ENCODE measurements at regions not wholly inside any gene's neighbourhood (a gene's known extent, or its start where the extent isn't known, plus 50 kb on each side); places are given as distances from the start of the nearest gene placed in this dataset.

- Histone ChIP-seq H2AFZ (ENCODE audit: low read length) (no peak overlapping the region), H3K79me2 (ENCODE audit: low read length) (no peaks in the 10 kb centered on the region), H4K20me1 (ENCODE audit: insufficient read depth, low read length) (no peaks in the 10 kb centered on the region), H3K9ac (ENCODE audit: low read length) (no peak overlapping the region), H3K4me3 (ENCODE audit: low read length) (no peak overlapping the region), H3F3A (ENCODE audit: insufficient read depth, low read length) (no peaks in the 10 kb centered on the region), H3K36me3 (replicated peaks; ENCODE audit: insufficient read depth, low read length) (no peaks in the 10 kb centered on the region), H3K4me1 (ENCODE audit: low read length) (no peaks in the 10 kb centered on the region), H3K27ac (ENCODE audit: low read length) (no peak overlapping the region), H3K9me2 (replicated peaks; ENCODE audit: insufficient read depth, low read length) (no peaks in the 10 kb centered on the region), H3K9me3 (replicated peaks; ENCODE audit: insufficient read depth, low read length) (no peaks in the 10 kb centered on the region), H3K27me3 (replicated peaks; ENCODE audit: insufficient read depth, low read length) (no peaks in the 10 kb centered on the region), H3K4me2 (ENCODE audit: low read depth, low read length) (no peak overlapping the region)
- no peak for TF ChIP-seq EZH2 (optimal IDR thresholded peaks at IDR 0.05; ENCODE audit: low read depth, low read length)
- TF ChIP-seq, protein P1, sequence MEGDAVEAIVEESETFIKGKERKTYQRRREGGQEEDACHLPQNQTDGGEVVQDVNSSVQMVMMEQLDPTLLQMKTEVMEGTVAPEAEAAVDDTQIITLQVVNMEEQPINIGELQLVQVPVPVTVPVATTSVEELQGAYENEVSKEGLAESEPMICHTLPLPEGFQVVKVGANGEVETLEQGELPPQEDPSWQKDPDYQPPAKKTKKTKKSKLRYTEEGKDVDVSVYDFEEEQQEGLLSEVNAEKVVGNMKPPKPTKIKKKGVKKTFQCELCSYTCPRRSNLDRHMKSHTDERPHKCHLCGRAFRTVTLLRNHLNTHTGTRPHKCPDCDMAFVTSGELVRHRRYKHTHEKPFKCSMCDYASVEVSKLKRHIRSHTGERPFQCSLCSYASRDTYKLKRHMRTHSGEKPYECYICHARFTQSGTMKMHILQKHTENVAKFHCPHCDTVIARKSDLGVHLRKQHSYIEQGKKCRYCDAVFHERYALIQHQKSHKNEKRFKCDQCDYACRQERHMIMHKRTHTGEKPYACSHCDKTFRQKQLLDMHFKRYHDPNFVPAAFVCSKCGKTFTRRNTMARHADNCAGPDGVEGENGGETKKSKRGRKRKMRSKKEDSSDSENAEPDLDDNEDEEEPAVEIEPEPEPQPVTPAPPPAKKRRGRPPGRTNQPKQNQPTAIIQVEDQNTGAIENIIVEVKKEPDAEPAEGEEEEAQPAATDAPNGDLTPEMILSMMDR (IDR thresholded peaks at IDR 0.05; ENCODE audit: low read length) = no peak
- no peak for TF ChIP-seq EZH2phosphoT487 (IDR thresholded peaks at IDR 0.05; ENCODE audit: low read length)
- no peak for DNase-seq
Measured at GRCh38 chr3:6254490-6254889, 606.4 kb upstream of the GRM7 start.

DNA sequence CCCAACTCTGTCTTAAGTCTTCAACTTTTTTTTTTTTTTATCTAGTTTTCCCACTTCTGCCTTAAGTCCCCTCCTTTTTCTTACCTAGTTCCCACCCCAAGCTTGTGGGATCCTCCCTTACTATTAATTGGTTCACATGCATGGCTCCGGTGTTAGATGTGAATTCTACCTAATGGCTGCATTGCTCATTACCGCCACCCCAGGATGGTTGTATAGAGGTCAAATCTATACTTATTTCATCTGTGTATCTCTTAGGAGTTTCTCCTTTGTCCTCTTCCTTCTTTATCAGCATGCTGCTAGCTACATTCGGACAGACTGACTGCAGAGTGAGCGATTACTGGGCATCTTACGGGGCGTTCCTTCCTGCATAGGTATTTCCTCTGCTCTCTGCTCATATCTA lies 605.7 kb upstream of the GRM7 start:
- Histone ChIP-seq H3K36me3 (replicated peaks; ENCODE audit: insufficient read depth, low read length) (no peaks in the 10 kb centered on the region), H3K4me1 (ENCODE audit: low read length) (no peaks in the 10 kb centered on the region)

GRCh38 chr3:6260551-6261191 lies 600.2 kb upstream of the GRM7 start:
- no peaks in the 10 kb centered on the region for H3K79me2 ChIP-seq (ENCODE audit: low read length)
- no peaks in the 10 kb centered on the region for H3K27me3 ChIP-seq (replicated peaks; ENCODE audit: insufficient read depth, low read length)
- no peak overlapping the region for H2AFZ ChIP-seq (ENCODE audit: low read length)
- H4K20me1 ChIP-seq (ENCODE audit: insufficient read depth, low read length) = no peaks in the 10 kb centered on the region
- no peaks in the 10 kb centered on the region for H3K9me2 ChIP-seq (replicated peaks; ENCODE audit: insufficient read depth, low read length)
- H3F3A ChIP-seq (ENCODE audit: insufficient read depth, low read length) = no peaks in the 10 kb centered on the region
- H3K9ac ChIP-seq (ENCODE audit: low read length) = no peak overlapping the region
- no peak overlapping the region for H3K27ac ChIP-seq (ENCODE audit: low read length)
- H3K9me3 ChIP-seq (replicated peaks; ENCODE audit: insufficient read depth, low read length) = no peaks in the 10 kb centered on the region
- no peaks in the 10 kb centered on the region for H3K36me3 ChIP-seq (replicated peaks; ENCODE audit: insufficient read depth, low read length)
- no peak overlapping the region for H3K4me3 ChIP-seq (ENCODE audit: low read length)
- TF ChIP-seq, protein P1 (IDR thresholded peaks at IDR 0.05; ENCODE audit: low read length) = no peak
- no peak for TF ChIP-seq EZH2phosphoT487 (IDR thresholded peaks at IDR 0.05; ENCODE audit: low read length)
- no peak for TF ChIP-seq EZH2 (optimal IDR thresholded peaks at IDR 0.05; ENCODE audit: low read depth, low read length)
- peak; percentile 36 for DNase-seq
- H3K4me1 ChIP-seq (ENCODE audit: low read length) = no peaks in the 10 kb centered on the region
- no peak overlapping the region for H3K4me2 ChIP-seq (ENCODE audit: low read depth, low read length)

More for the DNA sequence above, 605.7 kb upstream of the GRM7 start:
- no peak for DNase-seq
- no peaks in the 10 kb centered on the region for H3K79me2 ChIP-seq (ENCODE audit: low read length)
- no peak overlapping the region for H2AFZ ChIP-seq (ENCODE audit: low read length)
- H3K4me2 ChIP-seq (ENCODE audit: low read depth, low read length) = no peak overlapping the region
- no peak overlapping the region for H3K4me3 ChIP-seq (ENCODE audit: low read length)
- H3F3A ChIP-seq (ENCODE audit: insufficient read depth, low read length) = no peaks in the 10 kb centered on the region
- no peak overlapping the region for H3K9ac ChIP-seq (ENCODE audit: low read length)
- H3K9me3 ChIP-seq (replicated peaks; ENCODE audit: insufficient read depth, low read length) = no peaks in the 10 kb centered on the region
- H3K27me3 ChIP-seq (replicated peaks; ENCODE audit: insufficient read depth, low read length) = no peaks in the 10 kb centered on the region
- TF ChIP-seq EZH2phosphoT487 (IDR thresholded peaks at IDR 0.05; ENCODE audit: low read length) = no peak
- TF ChIP-seq, protein P1 (IDR thresholded peaks at IDR 0.05; ENCODE audit: low read length) = no peak
- no peak for TF ChIP-seq EZH2 (optimal IDR thresholded peaks at IDR 0.05; ENCODE audit: low read depth, low read length)
- H4K20me1 ChIP-seq (ENCODE audit: insufficient read depth, low read length) = no peaks in the 10 kb centered on the region
- H3K27ac ChIP-seq (ENCODE audit: low read length) = no peak overlapping the region
- no peaks in the 10 kb centered on the region for H3K9me2 ChIP-seq (replicated peaks; ENCODE audit: insufficient read depth, low read length)
